ENCODE measurements at regions not wholly inside any gene's neighbourhood (a gene's known extent, or its start where the extent isn't known, plus 50 kb on each side); places are given as distances from the start of the nearest gene placed in this dataset.

- DNase-seq = no peak
These were observed 90.0 kb upstream of the CLMN start for GRCh38 chr14:95409477-95410272.

- DNase-seq = no peak
These were observed 89.2 kb upstream of the CLMN start for GRCh38 chr14:95408731-95409476.

GRCh38 chr14:95407354-95407753 lies 87.6 kb upstream of the CLMN start:
- DNase-seq = no peak

- DNase-seq = no peak
These were observed 87.1 kb upstream of the CLMN start for GRCh38 chr14:95406756-95407277.

GRCh38 chr14:95404583-95404982 lies 84.9 kb upstream of the CLMN start:
- no peak for DNase-seq

GRCh38 chr14:95402578-95402977 lies 82.9 kb upstream of the CLMN start:
- no peak for DNase-seq

- DNase-seq = no peak
These were observed 82.5 kb upstream of the CLMN start for GRCh38 chr14:95402176-95402575.

GRCh38 chr14:95398630-95399547 lies 79.2 kb upstream of the CLMN start:
- DNase-seq = no peak

GRCh38 chr14:95397325-95397724 lies 77.6 kb upstream of the CLMN start:
- DNase-seq = no peak

GRCh38 chr14:95396221-95396620 lies 76.5 kb upstream of the CLMN start:
- no peak for DNase-seq

GRCh38 chr14:95395098-95395737 lies 75.5 kb upstream of the CLMN start:
- DNase-seq = no peak

- no peak for DNase-seq
These were observed 74.8 kb upstream of the CLMN start for GRCh38 chr14:95394297-95395097.

GRCh38 chr14:95392841-95393240 lies 73.1 kb upstream of the CLMN start:
- DNase-seq = no peak

- no peak for DNase-seq
These were observed 71.6 kb upstream of the CLMN start for GRCh38 chr14:95391331-95391730.

- DNase-seq = no peak
These were observed 69.8 kb upstream of the CLMN start for GRCh38 chr14:95389471-95390011.

GRCh38 chr14:95388699-95389098 lies 69.0 kb upstream of the CLMN start:
- no peak for DNase-seq

GRCh38 chr14:95387826-95388445 lies 68.2 kb upstream of the CLMN start:
- no peak for DNase-seq

- no peak for DNase-seq
These were observed 66.9 kb upstream of the CLMN start for GRCh38 chr14:95386536-95387095.

- DNase-seq = no peak
These were observed 66.0 kb upstream of the CLMN start for GRCh38 chr14:95385701-95386100.

- no peak for DNase-seq
These were observed 63.0 kb upstream of the CLMN start for GRCh38 chr14:95382747-95383146.

GRCh38 chr14:95381726-95382125 lies 62.0 kb upstream of the CLMN start:
- no peak for DNase-seq
